Chondrocyte (in vitro differentiated cells): ENCODE measurements at regions not wholly inside any gene's neighbourhood (a gene's known extent, or its start where the extent isn't known, plus 50 kb on each side); places are given as distances from the start of the nearest gene placed in this dataset.

Experiments
- DNase-seq: peaks from one replicate; pipeline ENCODE4 v3.0.0; 2021; ENCODE audit warnings: mixed read lengths, low spot score
- H3K27ac Mint-ChIP-seq: one replicate; pipeline ENCODE4 v1.8.0; 2021; ENCODE audit warnings: mild to moderate bottlenecking, moderate library complexity, mixed read lengths; ENCODE audit not compliant: unreplicated experiment
- H3K27me3 Mint-ChIP-seq: 2 replicates; pipeline ENCODE4 v1.8.0; 2021; ENCODE audit warnings: low read depth, mixed read lengths
- H3K36me3 Mint-ChIP-seq: 2 replicates; pipeline ENCODE4 v1.8.0; 2021; ENCODE audit warnings: low read depth, mixed read lengths
- H3K4me1 Mint-ChIP-seq: 2 replicates; pipeline ENCODE4 v1.8.0; 2021; ENCODE audit warnings: low read depth, mild to moderate bottlenecking, mixed read lengths
- H3K4me3 Mint-ChIP-seq: one replicate; pipeline ENCODE4 v1.8.0; 2021; ENCODE audit warnings: mild to moderate bottlenecking, moderate library complexity, mixed read lengths; ENCODE audit not compliant: unreplicated experiment
- H3K9me3 Mint-ChIP-seq: 2 replicates; pipeline ENCODE4 v1.8.0; 2021; ENCODE audit warnings: low read depth, mixed read lengths
- CTCF ChIP-seq: fragments of 200-600 bp; sonication (generic); IDR thresholded peaks from 2 replicates; pipeline ENCODE4 v1.5.0; 2021; ENCODE audit warnings: antibody characterized with exemption, mild to moderate bottlenecking, moderate library complexity

DNA sequence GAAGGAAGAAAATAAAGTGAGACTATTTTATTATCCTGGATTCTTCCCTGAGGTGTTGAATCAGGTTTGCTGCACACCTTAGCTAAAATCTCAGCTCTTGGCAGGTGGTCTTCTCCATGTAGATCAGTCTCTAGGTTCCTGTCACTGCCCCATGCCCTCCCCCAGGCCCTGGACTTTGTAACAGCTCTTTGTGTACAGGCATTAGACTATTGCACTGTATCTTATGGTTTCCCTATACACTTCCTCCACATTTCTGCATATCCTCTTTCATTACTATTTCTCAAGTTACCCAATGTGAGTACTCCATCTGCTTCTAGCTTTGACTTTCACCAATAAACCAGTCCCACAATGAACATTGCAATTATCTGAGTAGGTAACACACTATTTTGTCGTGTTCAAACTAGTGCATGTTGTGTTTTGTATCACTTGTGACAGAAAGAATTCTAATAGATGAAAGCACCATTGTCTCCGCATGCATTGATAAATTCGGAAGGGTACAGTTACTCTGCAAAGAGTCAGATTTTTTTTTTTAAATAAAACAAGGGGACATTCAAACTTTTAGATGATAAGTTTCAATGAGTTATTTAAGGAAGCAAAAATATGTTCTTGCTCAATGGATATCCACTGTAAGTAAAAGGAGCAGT is 1348.7 kb upstream of the C9orf72 start:
- Mint-ChIP-seq H3K27me3 (peaks cover 6% of the 10 kb centered on the region), H3K9me3 (no peaks in the 10 kb centered on the region), H3K4me1 (no peaks in the 10 kb centered on the region), H3K36me3 (no peaks in the 10 kb centered on the region), H3K27ac (no peak overlapping the region), H3K4me3 (no peak overlapping the region)
- no peak for TF ChIP-seq CTCF
- no peak for DNase-seq

- peaks cover 6% of the 10 kb centered on the region for H3K27me3 Mint-ChIP-seq
Measured at GRCh38 chr9:28922891-28923290, 1349.6 kb upstream of the C9orf72 start.

GRCh38 chr9:28923351-28923750 is 1350.1 kb upstream of the C9orf72 start:
- Mint-ChIP-seq H3K9me3 (no peaks in the 10 kb centered on the region), H3K4me1 (no peaks in the 10 kb centered on the region), H3K36me3 (no peaks in the 10 kb centered on the region), H3K27ac (no peak overlapping the region), H3K4me3 (no peak overlapping the region), H3K27me3 (peaks cover 6% of the 10 kb centered on the region)
- DNase-seq = no peak
- no peak for TF ChIP-seq CTCF

More at GRCh38 chr9:28922891-28923290, 1349.6 kb upstream of the C9orf72 start:
- H3K4me3 Mint-ChIP-seq = no peak overlapping the region
- DNase-seq = no peak
- no peaks in the 10 kb centered on the region for H3K36me3 Mint-ChIP-seq
- no peak for TF ChIP-seq CTCF
- H3K4me1 Mint-ChIP-seq = no peaks in the 10 kb centered on the region
- H3K9me3 Mint-ChIP-seq = no peaks in the 10 kb centered on the region
- no peak overlapping the region for H3K27ac Mint-ChIP-seq

DNA sequence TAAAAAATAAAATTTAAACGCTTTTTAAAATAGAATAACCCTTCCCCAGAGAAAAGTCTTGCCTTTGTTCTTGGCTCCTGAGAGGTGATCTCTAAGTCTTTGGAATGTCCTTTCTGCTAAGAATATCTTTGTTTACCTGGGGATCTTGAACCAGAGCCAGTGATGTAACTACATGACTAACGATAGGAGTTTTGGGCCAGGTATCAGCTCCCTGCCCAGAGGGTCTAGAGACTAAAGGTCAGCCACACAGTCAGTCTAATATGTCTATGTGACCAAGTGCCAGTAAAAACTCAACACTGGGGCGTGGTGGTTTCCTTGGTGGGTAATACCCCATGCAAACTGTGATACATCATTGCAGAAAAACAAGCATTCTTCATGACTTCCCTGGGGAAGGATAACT is 1351.9 kb upstream of the C9orf72 start:
- DNase-seq = no peak
- peaks cover 8% of the 10 kb centered on the region for H3K27me3 Mint-ChIP-seq
- H3K9me3 Mint-ChIP-seq = no peaks in the 10 kb centered on the region
- H3K27ac Mint-ChIP-seq = no peak overlapping the region
- H3K4me3 Mint-ChIP-seq = no peak overlapping the region
- TF ChIP-seq CTCF = no peak
- H3K36me3 Mint-ChIP-seq = no peaks in the 10 kb centered on the region
- H3K4me1 Mint-ChIP-seq = no peaks in the 10 kb centered on the region

- peaks cover 8% of the 10 kb centered on the region for H3K27me3 Mint-ChIP-seq
- no peak for DNase-seq
- H3K36me3 Mint-ChIP-seq = no peaks in the 10 kb centered on the region
- no peaks in the 10 kb centered on the region for H3K9me3 Mint-ChIP-seq
- no peaks in the 10 kb centered on the region for H3K4me1 Mint-ChIP-seq
- TF ChIP-seq CTCF = no peak
- no peak overlapping the region for H3K27ac Mint-ChIP-seq
- no peak overlapping the region for H3K4me3 Mint-ChIP-seq
Measured at GRCh38 chr9:28926306-28926705, 1353.0 kb upstream of the C9orf72 start.
